K562 (cell line): ENCODE measurements at regions not wholly inside any gene's neighbourhood (a gene's known extent, or its start where the extent isn't known, plus 50 kb on each side); places are given as distances from the start of the nearest gene placed in this dataset.

Source experiments
- ATAC-seq: fragments of 200-7000 bp; cut with Tn5 transposase; 3 replicates; pipeline ENCODE4 v1.9.1; 2020; ENCODE audit warnings: moderate library complexity
- BruUV-seq: library from RNA; stranded (reverse); fragments of 400-500 nt; replicated peaks from 2 replicates; lab custom pipeline; 2021; lab: Mats Ljungman, UMichigan
- CTCF ChIA-PET: fragments of 300-600 bp; formaldehyde crosslinking; extraction: SDS; loops from one replicate; lab custom pipeline; 2021; ENCODE audit warnings: low intra/inter-chr PET ratio; lab: Yijun Ruan, JAX
- POLR2A ChIA-PET: fragments of 300-600, 350-650 bp; sonication (Branson Sonifier 250); formaldehyde crosslinking; extraction: SDS; loops from one replicate; lab custom pipeline; 2021; ENCODE audit warnings: antibody characterized with exemption, inconsistent platforms; lab: Yijun Ruan, JAX
- DNase-seq, 4 experiments: peaks; one replicate each; pipeline versions ENCODE4 v3.0.0 to v3.0.0-alpha.2; 2011 to 2018; ENCODE audit warnings: low spot score in 3 of 4, mixed read lengths in 3 of 4; ENCODE audit errors: extremely low read depth in 1 of 4
- FAIRE-seq: peaks from 2 replicates; lab custom pipeline; 2011; peaks lifted over from hg19 to GRCh38; lab: Jason Lieb, UNC
- H2AFZ ChIP-seq: 2 replicates; pipeline ENCODE4 v1.6.0; 2011; ENCODE audit warnings: low read depth, low read length, control low read depth, inconsistent platforms
- H3K27ac ChIP-seq: fragments of 200-600 bp; 3 replicates; pipeline ENCODE4 v1.8.0; 2011; ENCODE audit warnings: low read depth, mild to moderate bottlenecking, control low read depth, inconsistent platforms, low read length, moderate library complexity, mixed read lengths; ENCODE audit errors: extremely low read depth
- H3K27me3 ChIP-seq, 2 experiments: fragments of 300-600 bp in 1 of 2; 2 replicates in 1 of 2; 3 replicates in 1 of 2; pipeline versions ENCODE4 v1.6.0 to v1.8.0; 2011; ENCODE audit warnings: inconsistent platforms in 2 of 2, low read length in 2 of 2, mild to moderate bottlenecking in 1 of 2, mixed read lengths in 1 of 2, moderate library complexity in 1 of 2; ENCODE audit not compliant: control insufficient read depth in 2 of 2, insufficient read depth in 2 of 2
- H3K36me3 ChIP-seq: fragments of 300-600 bp; 3 replicates; pipeline ENCODE4 v1.8.0; 2011; ENCODE audit warnings: mild to moderate bottlenecking, low read length, inconsistent platforms; ENCODE audit not compliant: control insufficient read depth, insufficient read depth
- H3K4me1 ChIP-seq, 2 experiments: fragments of 200-600 bp in 1 of 2; replicated peaks in 1 of 2; 2 replicates in 1 of 2; 3 replicates in 1 of 2; pipeline versions ENCODE4 v1.5.1 to v1.8.0; 2011; ENCODE audit warnings: inconsistent platforms in 2 of 2, low read length in 2 of 2, mild to moderate bottlenecking in 1 of 2, mixed read lengths in 1 of 2, moderate library complexity in 1 of 2; ENCODE audit not compliant: control insufficient read depth in 2 of 2, insufficient read depth in 2 of 2
- H3K4me2 ChIP-seq: 2 replicates; pipeline ENCODE4 v1.6.1; 2011; ENCODE audit warnings: low read length, control low read depth, inconsistent platforms, mixed read lengths; ENCODE audit not compliant: insufficient read depth
- H3K4me3 ChIP-seq: fragments of 200-600 bp; sonication (generic), shearing (Covaris generic); 2 replicates; pipeline ENCODE4 v1.5.1; 2016; ENCODE audit warnings: control low read depth, inconsistent platforms
- H3K79me2 ChIP-seq: fragments of 200-600 bp; 3 replicates; pipeline ENCODE4 v1.8.0; 2011; ENCODE audit warnings: low read length, inconsistent platforms; ENCODE audit not compliant: control insufficient read depth, insufficient read depth
- H3K9ac ChIP-seq, 2 experiments: 2 replicates each; pipeline versions ENCODE4 v1.6.0 to v1.6.1; 2011; ENCODE audit warnings: low read depth in 2 of 2, low read length in 2 of 2, control low read depth in 1 of 2, inconsistent platforms in 1 of 2, mild to moderate bottlenecking in 1 of 2, mixed read lengths in 1 of 2; ENCODE audit not compliant: insufficient read depth in 1 of 2
- H3K9me1 ChIP-seq: one replicate; pipeline ENCODE4 v1.6.0; 2011; ENCODE audit warnings: inconsistent platforms, mild to moderate bottlenecking, low read length, moderate library complexity; ENCODE audit not compliant: control insufficient read depth, insufficient read depth
- H3K9me3 ChIP-seq: replicated peaks from 2 replicates; pipeline ENCODE4 v1.5.1; 2011; ENCODE audit warnings: low read depth, low read length, inconsistent platforms; ENCODE audit not compliant: control insufficient read depth, insufficient read depth
- H4K20me1 ChIP-seq: replicated peaks from 2 replicates; pipeline ENCODE4 v1.6.1; 2011; ENCODE audit warnings: low read length, inconsistent platforms, mixed read lengths; ENCODE audit not compliant: control insufficient read depth, insufficient read depth
- CAMTA2 ChIP-seq: fragments of 250-450 bp; sonication (Bioruptor Pico); conservative IDR thresholded peaks from 2 replicates; pipeline ENCODE4 v1.5.1; 2022
- MLLT1 ChIP-seq, 2 experiments: fragments of 450-650 bp; IDR thresholded peaks; 2 replicates each; pipeline ENCODE4 v1.6.1; 2016
- NUFIP1 ChIP-seq: fragments of 450-650 bp; IDR thresholded peaks from 2 replicates; pipeline ENCODE4 v1.6.1; 2018; ENCODE audit not compliant: partially characterized antibody
- PCBP1 ChIP-seq: fragments of 200-400 bp; formaldehyde crosslinking; IDR thresholded peaks from 2 replicates; pipeline ENCODE4 v1.6.1; 2018; ENCODE audit warnings: mild to moderate bottlenecking, low read depth, low read length; ENCODE audit not compliant: poor library complexity, severe bottlenecking
- SMAD1 ChIP-seq: fragments of 150-350 bp; IDR thresholded peaks from 2 replicates; pipeline ENCODE4 v1.6.1; 2014; ENCODE audit warnings: low read length, low read depth; ENCODE audit not compliant: partially characterized antibody
- TFAP4 ChIP-seq: sonication (generic); formaldehyde crosslinking; IDR thresholded peaks from 2 replicates; pipeline ENCODE4 v1.8.0; 2022; ENCODE audit warnings: missing genetic modification reagents, mild to moderate bottlenecking, moderate library complexity, borderline replicate concordance
- TRIM25 ChIP-seq: fragments of 450-650 bp; IDR thresholded peaks from 2 replicates; pipeline ENCODE4 v1.7.0; 2016; ENCODE audit warnings: borderline replicate concordance
- WGBS: fragments of 100-300 bp; shearing (Covaris generic); methylation state at CpG from one replicate; pipeline ENCODE4 v1.1.6; 2016; ENCODE audit warnings: low coverage, mixed read lengths; ENCODE audit not compliant: insufficient coverage; ENCODE audit errors: missing lambda C conversion rate; 5-methylcytosine and 5-hydroxymethylcytosine counted together
- in situ Hi-C: fragments of 300-500 bp; cut with MboI; formaldehyde crosslinking; loops from 4 replicates; pipeline ENCODE4 v1.15.0; 2018; ENCODE audit warnings: inconsistent platforms, mixed read lengths
- intact Hi-C: fragments of 100-400 bp; cut with micrococcal nuclease; formaldehyde crosslinking; loops from 2 replicates; pipeline ENCODE4 v1.14.2; 2022

GRCh38 chr12:3418609-3419390, 72.2 kb upstream of the PRMT8 start:
- Histone ChIP-seq H3K4me3 (no peak overlapping the region), H3K27ac (no peak overlapping the region), H3K4me2 (no peak overlapping the region), H3K79me2 (no peaks in the 10 kb centered on the region), H2AFZ (no peak overlapping the region), H4K20me1 (no peaks in the 10 kb centered on the region), H3K36me3 (no peaks in the 10 kb centered on the region), H3K9ac (no peak overlapping the region), H3K4me1 (no peaks in the 10 kb centered on the region), H3K9me1 (no peaks in the 10 kb centered on the region), H3K27me3 (no peaks in the 10 kb centered on the region), H3K9me3 (no peaks in the 10 kb centered on the region)
- no peak for DNase-seq
- FAIRE-seq = no peak
- in situ Hi-C loops = no loop called here
- intact Hi-C loops = no loop called here
- 0% methylated on average over 11 of the region's 12 CpGs for WGBS
- no TSS peak for BruUV-seq
- ChIA-PET CTCF (no interaction called here), POLR2A (no interaction called here)
- TF ChIP-seq NUFIP1 = no peak
- no peak for TF ChIP-seq TFAP4 (CRISPR knock-in tag)
- TF ChIP-seq PCBP1 = no peak
- TF ChIP-seq MLLT1 (IDR thresholded peaks at IDR 0.05) = no peak
- no peak for TF ChIP-seq CAMTA2
- no peak for TF ChIP-seq TRIM25
- TF ChIP-seq SMAD1 = no peak
- no peak for ATAC-seq
